HS-5 (cell line): ENCODE measurements at regions not wholly inside any gene's neighbourhood (a gene's known extent, or its start where the extent isn't known, plus 50 kb on each side); places are given as distances from the start of the nearest gene placed in this dataset.
"Not testable (repeated sequence)": the region's sequence is repeated elsewhere in the genome, so short reads cannot be mapped to it uniquely, and the experiment has no call there.

Experiments
- DNase-seq: peaks from one replicate; pipeline ENCODE4 v3.0.0-alpha.2; 2012; ENCODE audit warnings: low read depth

- no peak for DNase-seq
Observed at GRCh38 chr17:34015253-34015652, 239.8 kb upstream of the CCL2 start.

- DNase-seq: no peak
Observed at GRCh38 chr17:34024386-34024785, 230.7 kb upstream of the CCL2 start.

- DNase-seq: no peak
Observed at GRCh38 chr17:34024806-34025551, 230.1 kb upstream of the CCL2 start.

- not testable (repeated sequence) for DNase-seq
Observed at GRCh38 chr17:34030601-34031000, 224.5 kb upstream of the CCL2 start.

- not testable (repeated sequence) for DNase-seq
Observed at GRCh38 chr17:34032305-34032704, 222.8 kb upstream of the CCL2 start.

- not testable (repeated sequence) for DNase-seq
Observed at GRCh38 chr17:34038786-34039185, 216.3 kb upstream of the CCL2 start.

GRCh38 chr17:34039213-34039612 lies 215.9 kb upstream of the CCL2 start:
- not testable (repeated sequence) for DNase-seq

GRCh38 chr17:34039759-34040555 lies 215.1 kb upstream of the CCL2 start:
- not testable (repeated sequence) for DNase-seq

- DNase-seq: no peak
Observed at GRCh38 chr17:34045990-34046389, 209.1 kb upstream of the CCL2 start.

GRCh38 chr17:34051046-34051445 lies 204.0 kb upstream of the CCL2 start:
- no peak for DNase-seq

GRCh38 chr17:34054495-34054894 lies 200.6 kb upstream of the CCL2 start:
- DNase-seq: no peak

GRCh38 chr17:34055606-34056005 lies 199.5 kb upstream of the CCL2 start:
- no peak for DNase-seq

- DNase-seq: no peak
Observed at GRCh38 chr17:34059423-34060220, 195.5 kb upstream of the CCL2 start.

GRCh38 chr17:34066528-34066927 lies 188.6 kb upstream of the CCL2 start:
- DNase-seq: no peak

GRCh38 chr17:34067011-34067410 lies 188.1 kb upstream of the CCL2 start:
- DNase-seq: no peak

GRCh38 chr17:34068571-34068970 lies 186.5 kb upstream of the CCL2 start:
- no peak for DNase-seq

GRCh38 chr17:34070712-34071111 lies 184.4 kb upstream of the CCL2 start:
- DNase-seq: no peak

- no peak for DNase-seq
Observed at GRCh38 chr17:34071886-34072420, 183.1 kb upstream of the CCL2 start.

- no peak for DNase-seq
Observed at GRCh38 chr17:34075076-34075475, 180.0 kb upstream of the CCL2 start.

- DNase-seq: no peak
Observed at GRCh38 chr17:34076743-34077631, 178.1 kb upstream of the CCL2 start.

- DNase-seq: no peak
Observed at GRCh38 chr17:34081269-34081668, 173.8 kb upstream of the CCL2 start.
